ENCODE measurements at regions not wholly inside any gene's neighbourhood (a gene's known extent, or its start where the extent isn't known, plus 50 kb on each side); places are given as distances from the start of the nearest gene placed in this dataset.
A peak's percentile ranks its signal among the peaks of the same experiment; 100 is the strongest.

GRCh38 chr9:78811622-78812276 lies 514.8 kb downstream of the PSAT1 start:
- Histone ChIP-seq H3K27me3 (no peaks in the 10 kb centered on the region), H3K4me1 (no peaks in the 10 kb centered on the region), H3K36me3 (no peaks in the 10 kb centered on the region), H3K4me3 (no peak overlapping the region), H3K9me3 (peaks cover 0 to 3% of the 10 kb centered on the region in 2 donors), H3K27ac (no peak overlapping the region)
- in situ Hi-C loops (cut with MboI; ENCODE audit: low pct_ligation_motif_present in 1 of 4, low pct_unique_long_range_greater_than_20kb in 1 of 4, low sequenced_read_pairs in 3 of 4) (no loop called here), intact Hi-C loops (cut with DNase I; ENCODE audit: low total_unique reads) (no loop called here)
- DNase-seq: no peak
- TF ChIP-seq EP300 (IDR thresholded peaks at IDR 0.05; ENCODE audit: low read depth) (no peak), POLR2AphosphoS5 (IDR thresholded peaks at IDR 0.05) (no peak), CTCF (IDR thresholded peaks at IDR 0.05) (no peak), POLR2A (IDR thresholded peaks at IDR 0.05) (no peak)
- WGBS, 2 donors (ENCODE audit: low coverage in 1 of 2): 77 to 82% methylated on average over 8 to 10 of the region's 10 CpGs

- no peaks in the 10 kb centered on the region for H3K36me3 ChIP-seq
- DNase-seq: no peak
- H3K9me3 ChIP-seq: peaks cover 0 to 3% of the 10 kb centered on the region in 2 donors
- WGBS, 2 donors (ENCODE audit: low coverage in 1 of 2): 89% methylated on average over 3 of the region's 3 CpGs; no CpG with 5 or more reads in 1 of the 2 donors
- no peaks in the 10 kb centered on the region for H3K4me1 ChIP-seq
- intact Hi-C loops (cut with DNase I; ENCODE audit: low total_unique reads): no loop called here
- in situ Hi-C loops (cut with MboI; ENCODE audit: low pct_ligation_motif_present in 1 of 4, low pct_unique_long_range_greater_than_20kb in 1 of 4, low sequenced_read_pairs in 3 of 4): no loop called here
- no peak overlapping the region for H3K4me3 ChIP-seq
- H3K27ac ChIP-seq: no peak overlapping the region
- TF ChIP-seq EP300 (IDR thresholded peaks at IDR 0.05; ENCODE audit: low read depth): no peak
- TF ChIP-seq POLR2AphosphoS5 (IDR thresholded peaks at IDR 0.05): no peak
- no peak for TF ChIP-seq POLR2A (IDR thresholded peaks at IDR 0.05)
- no peak for TF ChIP-seq CTCF (IDR thresholded peaks at IDR 0.05)
- no peaks in the 10 kb centered on the region for H3K27me3 ChIP-seq
Observed at GRCh38 chr9:78812665-78813064, 515.7 kb downstream of the PSAT1 start.

GRCh38 chr9:78813602-78814180 lies 516.8 kb downstream of the PSAT1 start:
- Histone ChIP-seq H3K27ac (no peak overlapping the region), H3K9me3 (peaks cover 0 to 3% of the 10 kb centered on the region in 2 donors), H3K36me3 (no peaks in the 10 kb centered on the region), H3K4me3 (no peak overlapping the region), H3K4me1 (no peaks in the 10 kb centered on the region), H3K27me3 (no peaks in the 10 kb centered on the region)
- TF ChIP-seq POLR2AphosphoS5 (IDR thresholded peaks at IDR 0.05) (no peak), EP300 (IDR thresholded peaks at IDR 0.05; ENCODE audit: low read depth) (no peak), POLR2A (IDR thresholded peaks at IDR 0.05) (no peak), CTCF (IDR thresholded peaks at IDR 0.05) (no peak)
- WGBS, 2 donors (ENCODE audit: low coverage in 1 of 2): 79 to 83% methylated on average over 14 to 15 of the region's 15 CpGs
- no peak for DNase-seq
- intact Hi-C loops (cut with DNase I; ENCODE audit: low total_unique reads) (no loop called here), in situ Hi-C loops (cut with MboI; ENCODE audit: low pct_ligation_motif_present in 1 of 4, low pct_unique_long_range_greater_than_20kb in 1 of 4, low sequenced_read_pairs in 3 of 4) (no loop called here)

- no peaks in the 10 kb centered on the region for H3K4me1 ChIP-seq
- no peak for DNase-seq
- no peaks in the 10 kb centered on the region for H3K36me3 ChIP-seq
- intact Hi-C loops (cut with DNase I; ENCODE audit: low total_unique reads) (no loop called here), in situ Hi-C loops (cut with MboI; ENCODE audit: low pct_ligation_motif_present in 1 of 4, low pct_unique_long_range_greater_than_20kb in 1 of 4, low sequenced_read_pairs in 3 of 4) (no loop called here)
- TF ChIP-seq CTCF (IDR thresholded peaks at IDR 0.05): peak; percentile 40 to 57 (median 54)
- no peak for TF ChIP-seq POLR2A (IDR thresholded peaks at IDR 0.05)
- H3K27me3 ChIP-seq: no peaks in the 10 kb centered on the region
- H3K9me3 ChIP-seq: no peaks in the 10 kb centered on the region
- H3K27ac ChIP-seq: no peak overlapping the region
- peak overlapping the region in 1 of 4 donors; percentile 17 for H3K4me3 ChIP-seq
- WGBS, 2 donors (ENCODE audit: low coverage in 1 of 2): 35 to 43% methylated on average over 5 to 9 of the region's 9 CpGs
Observed at GRCh38 chr9:78821126-78821822, 524.3 kb downstream of the PSAT1 start.

Data from transverse colon (tissue), 4 donors.